ENCODE measurements at regions not wholly inside any gene's neighbourhood (a gene's known extent, or its start where the extent isn't known, plus 50 kb on each side); places are given as distances from the start of the nearest gene placed in this dataset.
A peak's percentile ranks its signal among the peaks of the same experiment; 100 is the strongest.

DNA sequence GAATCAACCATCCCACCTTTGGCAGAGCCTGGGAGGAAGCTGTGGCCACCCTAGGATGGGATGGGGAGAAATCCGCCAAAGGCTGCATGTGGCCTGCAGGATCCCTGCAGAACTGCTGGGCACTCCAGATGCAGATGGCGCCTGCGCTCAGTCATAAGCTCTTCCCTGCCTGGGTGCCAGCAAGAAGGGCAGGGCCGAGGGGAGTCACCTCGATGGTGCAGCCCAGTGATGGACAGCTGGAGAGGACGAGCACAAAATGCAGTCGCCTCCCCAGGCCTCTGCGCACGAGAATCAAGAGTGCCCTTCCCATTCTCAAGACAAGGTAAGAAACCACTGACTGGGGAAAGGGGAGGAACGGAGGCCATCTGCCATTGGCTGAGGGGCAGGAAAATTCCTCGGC is 693.6 kb downstream of the TBC1D22A start:
- H3K4me1 Mint-ChIP-seq = no peaks in the 10 kb centered on the region
- ATAC-seq (no peak), DNase-seq (no peak)
- intact Hi-C loops (cut with micrococcal nuclease) = no loop called here
- H3K9me3 ChIP-seq (ENCODE audit: control insufficient read depth, insufficient read depth, low read length) = no peaks in the 10 kb centered on the region
- H3K4me3 ChIP-seq (ENCODE audit: low read length) = no peak overlapping the region
- H3K36me3 ChIP-seq (ENCODE audit: control insufficient read depth, insufficient read depth, low read length) = no peaks in the 10 kb centered on the region
- no peaks in the 10 kb centered on the region for H3K36me3 Mint-ChIP-seq
- H3K27me3 Mint-ChIP-seq (ENCODE audit: low read depth in 2 of 2) = peaks cover 10 to 18% of the 10 kb centered on the region in 2 donors
- 78% methylated on average over 11 of the region's 11 CpGs for WGBS (ENCODE audit: insufficient coverage)
- TF ChIP-seq, protein P1, sequence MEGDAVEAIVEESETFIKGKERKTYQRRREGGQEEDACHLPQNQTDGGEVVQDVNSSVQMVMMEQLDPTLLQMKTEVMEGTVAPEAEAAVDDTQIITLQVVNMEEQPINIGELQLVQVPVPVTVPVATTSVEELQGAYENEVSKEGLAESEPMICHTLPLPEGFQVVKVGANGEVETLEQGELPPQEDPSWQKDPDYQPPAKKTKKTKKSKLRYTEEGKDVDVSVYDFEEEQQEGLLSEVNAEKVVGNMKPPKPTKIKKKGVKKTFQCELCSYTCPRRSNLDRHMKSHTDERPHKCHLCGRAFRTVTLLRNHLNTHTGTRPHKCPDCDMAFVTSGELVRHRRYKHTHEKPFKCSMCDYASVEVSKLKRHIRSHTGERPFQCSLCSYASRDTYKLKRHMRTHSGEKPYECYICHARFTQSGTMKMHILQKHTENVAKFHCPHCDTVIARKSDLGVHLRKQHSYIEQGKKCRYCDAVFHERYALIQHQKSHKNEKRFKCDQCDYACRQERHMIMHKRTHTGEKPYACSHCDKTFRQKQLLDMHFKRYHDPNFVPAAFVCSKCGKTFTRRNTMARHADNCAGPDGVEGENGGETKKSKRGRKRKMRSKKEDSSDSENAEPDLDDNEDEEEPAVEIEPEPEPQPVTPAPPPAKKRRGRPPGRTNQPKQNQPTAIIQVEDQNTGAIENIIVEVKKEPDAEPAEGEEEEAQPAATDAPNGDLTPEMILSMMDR (IDR thresholded peaks at IDR 0.05) = no peak
- no peaks in the 10 kb centered on the region for H3K4me1 ChIP-seq (ENCODE audit: control insufficient read depth, insufficient read depth, low read length)
- no peaks in the 10 kb centered on the region for H3K27me3 ChIP-seq (ENCODE audit: control insufficient read depth, insufficient read depth, low read length)
- no peak overlapping the region for H3K27ac ChIP-seq (ENCODE audit: low read length)
- no peak overlapping the region for H3K27ac Mint-ChIP-seq
- H3K9me3 Mint-ChIP-seq = peaks cover 0 to 2% of the 10 kb centered on the region in 2 donors
- H3K4me3 Mint-ChIP-seq = no peak overlapping the region

DNA sequence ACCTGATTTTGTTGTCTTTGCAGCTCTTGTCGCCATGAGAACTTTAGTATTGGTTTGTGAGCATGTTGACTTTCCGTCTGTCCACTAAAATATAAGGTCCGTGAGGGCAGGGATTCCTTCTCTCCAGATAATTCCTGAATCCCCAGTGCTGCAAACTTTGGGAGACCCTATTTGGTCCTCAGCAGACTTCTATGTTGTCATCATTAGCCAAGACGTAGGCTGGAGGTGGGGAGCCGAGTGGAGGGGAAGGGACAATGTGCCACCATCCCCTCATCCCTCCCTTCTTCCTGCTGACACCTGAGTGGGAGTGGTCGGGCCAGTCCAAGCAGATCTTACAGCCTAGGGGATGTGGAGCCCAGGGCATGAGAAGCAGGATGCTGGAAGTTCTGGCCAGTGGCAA is 690.6 kb downstream of the TBC1D22A start:
- H3K27me3 Mint-ChIP-seq (ENCODE audit: low read depth in 2 of 2) = peaks cover 8 to 10% of the 10 kb centered on the region in 2 donors
- no peaks in the 10 kb centered on the region for H3K4me1 ChIP-seq (ENCODE audit: control insufficient read depth, insufficient read depth, low read length)
- TF ChIP-seq, protein P1 (IDR thresholded peaks at IDR 0.05) = no peak
- no peaks in the 10 kb centered on the region for H3K9me3 ChIP-seq (ENCODE audit: control insufficient read depth, insufficient read depth, low read length)
- ATAC-seq (no peak), DNase-seq (no peak)
- H3K36me3 Mint-ChIP-seq = no peaks in the 10 kb centered on the region
- H3K4me3 ChIP-seq (ENCODE audit: low read length) = no peak overlapping the region
- intact Hi-C loops (cut with micrococcal nuclease) = no loop called here
- no peak overlapping the region for H3K27ac Mint-ChIP-seq
- no peak overlapping the region for H3K4me3 Mint-ChIP-seq
- no peaks in the 10 kb centered on the region for H3K36me3 ChIP-seq (ENCODE audit: control insufficient read depth, insufficient read depth, low read length)
- H3K4me1 Mint-ChIP-seq = no peaks in the 10 kb centered on the region
- WGBS (ENCODE audit: insufficient coverage) = 97% methylated on average over 3 of the region's 6 CpGs
- H3K9me3 Mint-ChIP-seq = peaks cover 0 to 2% of the 10 kb centered on the region in 2 donors
- H3K27ac ChIP-seq (ENCODE audit: low read length) = no peak overlapping the region
- H3K27me3 ChIP-seq (ENCODE audit: control insufficient read depth, insufficient read depth, low read length) = no peaks in the 10 kb centered on the region

DNA sequence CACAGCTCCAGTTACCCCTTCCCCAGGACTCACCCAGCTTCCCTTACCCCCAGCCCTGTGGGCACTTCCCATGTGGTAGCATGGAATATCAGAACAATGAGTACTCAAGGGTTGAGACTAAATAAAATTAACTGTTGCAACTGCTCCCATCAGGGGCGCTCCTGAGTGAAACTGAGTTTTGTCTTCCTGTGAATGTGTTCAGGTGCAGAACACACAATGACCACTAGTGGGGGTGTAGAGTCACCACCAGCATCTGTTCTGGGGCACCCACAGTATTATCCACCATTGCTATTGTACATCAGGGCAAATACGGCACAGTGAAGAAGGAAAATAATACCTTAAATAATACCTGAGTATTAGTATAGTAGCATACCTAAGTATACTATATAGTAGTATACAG is 689.7 kb downstream of the TBC1D22A start:
- Mint-ChIP-seq H3K4me3 (no peak overlapping the region), H3K27ac (no peak overlapping the region), H3K27me3 (ENCODE audit: low read depth in 2 of 2) (peaks cover 8 to 10% of the 10 kb centered on the region in 2 donors), H3K4me1 (no peaks in the 10 kb centered on the region), H3K36me3 (no peaks in the 10 kb centered on the region), H3K9me3 (peaks cover 0 to 2% of the 10 kb centered on the region in 2 donors)
- TF ChIP-seq, protein P1 (IDR thresholded peaks at IDR 0.05) = no peak
- Histone ChIP-seq H3K27ac (ENCODE audit: low read length) (no peak overlapping the region), H3K4me1 (ENCODE audit: control insufficient read depth, insufficient read depth, low read length) (no peaks in the 10 kb centered on the region), H3K4me3 (ENCODE audit: low read length) (no peak overlapping the region), H3K9me3 (ENCODE audit: control insufficient read depth, insufficient read depth, low read length) (no peaks in the 10 kb centered on the region), H3K27me3 (ENCODE audit: control insufficient read depth, insufficient read depth, low read length) (no peaks in the 10 kb centered on the region), H3K36me3 (ENCODE audit: control insufficient read depth, insufficient read depth, low read length) (no peaks in the 10 kb centered on the region)
- intact Hi-C loops (cut with micrococcal nuclease) = no loop called here
- peak in 1 of 2 donors; percentile 10 for DNase-seq
- 75% methylated on average over 1 of the region's 2 CpGs for WGBS (ENCODE audit: insufficient coverage)
- peak in 1 of 3 donors; percentile 47 for ATAC-seq

DNA sequence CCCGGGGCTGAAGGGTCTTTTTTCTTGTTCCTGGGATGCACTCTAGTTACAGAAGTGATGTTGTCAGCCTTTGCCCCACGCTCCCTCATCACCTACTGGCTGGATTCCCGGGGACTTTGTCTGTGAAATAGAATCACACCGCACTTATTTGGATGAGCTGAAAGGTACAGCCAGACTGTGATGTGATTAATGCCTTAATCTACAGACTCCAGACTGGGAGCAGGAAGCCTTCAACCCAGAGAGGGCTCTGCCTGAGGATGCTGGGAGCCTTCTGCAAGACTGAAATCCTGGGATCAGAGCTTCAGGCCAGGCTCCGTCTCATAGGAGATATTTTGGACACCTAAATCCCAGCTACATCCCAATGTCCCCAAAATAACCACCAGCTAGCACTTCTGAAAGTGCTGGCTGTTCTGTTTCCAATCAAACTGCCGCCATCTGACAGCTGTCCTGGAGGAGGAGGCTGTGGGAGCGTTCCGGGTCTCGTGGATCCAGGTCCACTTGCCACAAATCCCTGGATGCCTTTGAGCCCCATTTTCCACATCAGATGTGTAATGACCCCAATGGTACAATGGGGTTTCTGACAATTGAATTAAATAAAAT is 688.5 kb downstream of the TBC1D22A start:
- Mint-ChIP-seq H3K36me3 (no peaks in the 10 kb centered on the region), H3K4me1 (no peaks in the 10 kb centered on the region), H3K4me3 (no peak overlapping the region), H3K9me3 (peaks cover 0 to 2% of the 10 kb centered on the region in 2 donors), H3K27me3 (ENCODE audit: low read depth in 2 of 2) (peaks cover 8 to 10% of the 10 kb centered on the region in 2 donors), H3K27ac (no peak overlapping the region)
- no peaks in the 10 kb centered on the region for H3K36me3 ChIP-seq (ENCODE audit: control insufficient read depth, insufficient read depth, low read length)
- TF ChIP-seq, protein P1 (IDR thresholded peaks at IDR 0.05) = no peak
- intact Hi-C loops (cut with micrococcal nuclease) = no loop called here
- ATAC-seq (no peak), DNase-seq (no peak)
- H3K4me1 ChIP-seq (ENCODE audit: control insufficient read depth, insufficient read depth, low read length) = no peaks in the 10 kb centered on the region
- no peak overlapping the region for H3K27ac ChIP-seq (ENCODE audit: low read length)
- H3K4me3 ChIP-seq (ENCODE audit: low read length) = no peak overlapping the region
- no peaks in the 10 kb centered on the region for H3K9me3 ChIP-seq (ENCODE audit: control insufficient read depth, insufficient read depth, low read length)
- WGBS (ENCODE audit: insufficient coverage) = 90% methylated on average over 9 of the region's 9 CpGs
- no peaks in the 10 kb centered on the region for H3K27me3 ChIP-seq (ENCODE audit: control insufficient read depth, insufficient read depth, low read length)
